ENCODE measurements at regions not wholly inside any gene's neighbourhood (a gene's known extent, or its start where the extent isn't known, plus 50 kb on each side); places are given as distances from the start of the nearest gene placed in this dataset.
"Not testable (repeated sequence)": the region's sequence is repeated elsewhere in the genome, so short reads cannot be mapped to it uniquely, and the experiment has no call there.

DNA sequence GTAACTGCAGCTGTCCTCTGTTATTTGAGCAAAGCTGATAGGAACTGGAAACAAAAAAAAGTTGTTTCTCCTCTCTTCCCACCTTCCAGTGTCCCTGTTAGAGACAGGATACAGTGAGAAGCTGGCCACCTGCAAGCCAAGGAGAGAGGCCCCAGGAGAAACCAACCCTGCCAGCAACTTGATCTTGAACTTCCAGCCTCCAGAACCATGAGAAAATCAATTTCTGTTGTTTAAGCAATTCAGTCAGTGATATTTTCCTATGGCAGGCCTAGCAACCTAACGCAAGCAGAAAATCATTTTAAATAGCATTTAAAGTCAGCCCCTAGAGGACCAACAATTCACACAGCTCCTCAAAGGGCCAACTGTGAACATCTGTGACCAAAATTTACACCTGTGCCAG lies 291.3 kb downstream of the OXSM start:
- Mint-ChIP-seq H3K4me3 (no peak overlapping the region), H3K4me1 (ENCODE audit: low read depth) (no peaks in the 10 kb centered on the region), H3K27me3 (ENCODE audit: low read depth) (no peaks in the 10 kb centered on the region), H3K27ac (no peak overlapping the region), H3K36me3 (ENCODE audit: low read depth) (no peaks in the 10 kb centered on the region), H3K9me3 (no peaks in the 10 kb centered on the region)
- DNase-seq (ENCODE audit: low spot score), result no peak

DNA sequence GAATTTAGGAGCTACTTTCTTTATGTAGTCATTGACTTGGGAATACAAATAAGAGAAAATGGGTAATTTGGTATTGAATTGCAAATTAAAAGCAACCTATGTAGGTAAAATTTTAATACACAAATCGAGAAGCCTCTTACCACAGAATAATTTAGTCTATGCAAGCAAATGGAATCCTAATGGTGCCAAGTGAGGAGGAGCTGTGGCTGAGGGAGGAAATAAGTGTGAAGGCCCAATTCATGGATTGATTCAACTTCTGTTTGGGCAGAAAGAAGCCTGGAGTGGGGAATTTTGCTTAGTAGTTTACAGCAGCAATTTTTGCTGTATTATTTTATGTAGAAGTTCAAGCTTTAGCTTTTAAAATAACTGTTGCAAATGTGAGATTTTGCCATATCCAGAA lies 291.9 kb downstream of the OXSM start:
- Mint-ChIP-seq H3K27me3 (ENCODE audit: low read depth) (no peaks in the 10 kb centered on the region), H3K4me3 (no peak overlapping the region), H3K4me1 (ENCODE audit: low read depth) (no peaks in the 10 kb centered on the region), H3K9me3 (no peaks in the 10 kb centered on the region), H3K36me3 (ENCODE audit: low read depth) (no peaks in the 10 kb centered on the region), H3K27ac (no peak overlapping the region)
- no peak for DNase-seq (ENCODE audit: low spot score)

DNA sequence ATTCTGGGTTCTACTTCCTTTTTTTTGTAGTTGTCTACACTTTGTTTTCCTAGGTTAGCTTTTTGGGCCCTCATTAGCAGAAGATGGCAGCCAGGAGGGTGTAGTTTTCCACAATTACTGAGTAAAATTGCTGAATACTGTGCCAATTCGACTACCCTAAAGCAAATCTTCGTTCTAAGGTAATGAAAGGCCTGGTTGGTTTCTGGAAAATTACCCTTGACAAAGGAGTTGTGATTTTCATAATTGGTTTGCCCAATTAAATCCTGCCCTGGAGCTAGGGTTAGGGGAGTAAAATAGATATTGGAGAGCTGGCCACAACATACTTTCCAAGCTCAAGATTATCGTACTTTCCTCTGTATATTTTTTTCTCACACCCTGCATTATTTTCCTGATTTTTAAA lies 293.0 kb downstream of the OXSM start:
- H3K27ac Mint-ChIP-seq, result no peak overlapping the region
- peaks cover 1% of the 10 kb centered on the region for H3K9me3 Mint-ChIP-seq
- DNase-seq (ENCODE audit: low spot score), result no peak
- no peak overlapping the region for H3K4me3 Mint-ChIP-seq
- H3K4me1 Mint-ChIP-seq (ENCODE audit: low read depth), result no peaks in the 10 kb centered on the region
- no peaks in the 10 kb centered on the region for H3K27me3 Mint-ChIP-seq (ENCODE audit: low read depth)
- no peaks in the 10 kb centered on the region for H3K36me3 Mint-ChIP-seq (ENCODE audit: low read depth)

DNA sequence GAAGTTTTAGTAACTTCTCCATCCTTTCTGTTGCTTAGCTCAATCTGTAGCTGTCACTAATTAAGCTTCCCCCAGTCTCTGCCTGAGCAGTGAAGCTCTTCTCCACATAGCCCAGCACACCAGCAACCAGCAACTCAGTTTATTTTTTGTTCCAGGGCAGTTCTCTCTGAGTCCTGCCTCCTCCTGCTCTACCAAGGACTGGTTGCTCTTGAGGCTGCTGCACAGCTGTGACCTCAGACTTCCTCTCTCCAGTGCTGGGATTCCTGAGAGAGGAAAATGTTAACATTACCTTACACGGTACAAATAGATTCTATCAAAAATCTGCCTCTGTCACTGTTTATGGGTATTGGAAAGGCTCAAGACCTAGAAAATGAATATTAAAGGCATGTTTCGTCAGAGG lies 294.7 kb downstream of the OXSM start:
- H3K9me3 Mint-ChIP-seq, result peaks cover 14% of the 10 kb centered on the region
- H3K4me1 Mint-ChIP-seq (ENCODE audit: low read depth), result no peaks in the 10 kb centered on the region
- H3K27me3 Mint-ChIP-seq (ENCODE audit: low read depth), result no peaks in the 10 kb centered on the region
- H3K4me3 Mint-ChIP-seq, result no peak overlapping the region
- H3K36me3 Mint-ChIP-seq (ENCODE audit: low read depth), result no peaks in the 10 kb centered on the region
- H3K27ac Mint-ChIP-seq, result no peak overlapping the region
- no peak for DNase-seq (ENCODE audit: low spot score)

DNA sequence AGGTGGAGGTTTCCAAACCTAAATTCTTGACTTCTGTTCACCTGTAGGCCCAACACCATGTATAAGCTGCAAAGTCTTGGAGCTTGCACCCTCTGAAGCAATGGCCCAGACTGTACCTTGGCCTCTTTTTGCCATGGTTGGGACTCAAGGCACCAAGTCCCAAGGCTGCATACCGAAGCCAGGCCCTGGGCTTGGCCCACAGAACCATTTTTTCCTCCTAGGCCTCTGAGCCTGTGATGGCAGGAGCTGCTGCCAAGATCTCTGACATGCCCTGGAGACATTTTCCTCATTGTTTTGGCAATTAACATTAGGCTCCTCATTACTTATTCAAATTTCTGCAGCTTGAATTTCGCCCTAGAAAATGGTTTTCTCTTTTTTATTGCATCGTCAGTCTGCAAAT lies 297.9 kb downstream of the OXSM start:
- Mint-ChIP-seq H3K27me3 (ENCODE audit: low read depth) (no peaks in the 10 kb centered on the region), H3K36me3 (ENCODE audit: low read depth) (no peaks in the 10 kb centered on the region), H3K4me1 (ENCODE audit: low read depth) (no peaks in the 10 kb centered on the region), H3K27ac (no peak overlapping the region), H3K4me3 (no peak overlapping the region), H3K9me3 (peaks cover 18% of the 10 kb centered on the region)
- no peak for DNase-seq (ENCODE audit: low spot score)

DNA sequence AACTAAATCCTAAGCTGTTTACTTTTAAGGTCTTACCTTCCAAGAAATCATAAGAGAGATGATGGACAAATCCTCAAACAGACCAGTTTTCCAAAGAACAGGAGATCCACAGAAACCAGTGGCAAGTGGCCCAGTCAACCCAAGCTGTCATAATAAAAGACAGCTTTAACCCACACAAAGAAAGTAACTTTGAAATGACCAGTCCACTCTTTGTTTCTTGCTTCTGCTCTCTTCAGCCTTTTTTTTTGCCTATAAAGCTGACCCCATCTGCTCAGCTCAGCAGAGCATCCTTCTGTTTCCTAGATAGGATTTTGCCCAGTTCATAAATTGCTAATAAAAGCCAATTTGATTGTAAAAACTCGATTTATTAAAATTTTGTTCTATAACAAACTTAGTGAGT lies 299.4 kb downstream of the OXSM start:
- Mint-ChIP-seq H3K9me3 (peaks cover 29% of the 10 kb centered on the region), H3K36me3 (ENCODE audit: low read depth) (no peaks in the 10 kb centered on the region), H3K27ac (no peak overlapping the region), H3K27me3 (ENCODE audit: low read depth) (no peaks in the 10 kb centered on the region), H3K4me3 (no peak overlapping the region), H3K4me1 (ENCODE audit: low read depth) (no peaks in the 10 kb centered on the region)
- DNase-seq (ENCODE audit: low spot score), result no peak

DNA sequence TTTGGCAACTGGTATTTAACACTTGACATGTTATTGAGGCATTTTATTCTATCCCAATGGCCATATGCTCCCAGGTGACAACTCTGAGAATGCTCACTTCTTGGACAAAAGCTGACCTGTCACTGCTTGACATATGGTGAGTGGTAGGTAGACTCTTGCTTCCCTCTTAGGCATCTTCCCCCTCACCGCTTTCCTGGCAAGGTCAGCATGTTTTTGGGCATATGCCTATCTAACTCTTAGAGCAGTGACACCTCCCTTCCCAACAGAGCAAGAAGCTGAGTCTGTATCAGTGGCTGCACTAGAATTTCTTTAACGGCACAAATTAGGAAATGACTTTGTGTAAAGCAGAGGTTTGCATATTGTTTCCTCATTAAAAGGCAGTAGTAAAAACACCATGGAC lies 300.7 kb downstream of the OXSM start:
- H3K27ac Mint-ChIP-seq, result no peak overlapping the region
- no peaks in the 10 kb centered on the region for H3K4me1 Mint-ChIP-seq (ENCODE audit: low read depth)
- no peak overlapping the region for H3K4me3 Mint-ChIP-seq

DNA sequence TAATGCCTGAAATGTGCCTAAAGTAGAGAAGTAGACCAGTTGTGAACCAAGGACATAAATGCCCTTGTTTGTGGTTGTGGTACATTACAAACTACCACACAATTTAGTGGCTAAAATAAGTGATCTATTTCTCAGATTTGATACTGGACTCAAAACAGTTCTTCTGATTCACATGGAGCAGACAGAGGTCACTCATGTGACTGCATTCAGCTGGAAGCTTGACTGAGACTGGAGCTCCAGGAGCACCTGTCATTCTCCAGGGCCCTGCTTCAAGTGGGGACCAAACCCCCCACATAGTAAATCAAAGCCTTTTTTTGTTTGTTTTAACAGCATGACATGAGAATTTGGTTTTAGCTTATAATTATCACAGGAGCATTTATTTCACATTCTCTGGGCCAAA lies 301.2 kb downstream of the OXSM start:
- no peak for DNase-seq (ENCODE audit: low spot score)
- no peaks in the 10 kb centered on the region for H3K27me3 Mint-ChIP-seq (ENCODE audit: low read depth)
- H3K4me1 Mint-ChIP-seq (ENCODE audit: low read depth), result no peaks in the 10 kb centered on the region
- no peak overlapping the region for H3K4me3 Mint-ChIP-seq
- no peak overlapping the region for H3K27ac Mint-ChIP-seq
- no peaks in the 10 kb centered on the region for H3K36me3 Mint-ChIP-seq (ENCODE audit: low read depth)
- H3K9me3 Mint-ChIP-seq, result peaks cover 40% of the 10 kb centered on the region

More for the DNA sequence above, 300.7 kb downstream of the OXSM start:
- no peak for DNase-seq (ENCODE audit: low spot score)
- Mint-ChIP-seq H3K27me3 (ENCODE audit: low read depth) (no peaks in the 10 kb centered on the region), H3K9me3 (peaks cover 37% of the 10 kb centered on the region), H3K36me3 (ENCODE audit: low read depth) (no peaks in the 10 kb centered on the region)

DNA sequence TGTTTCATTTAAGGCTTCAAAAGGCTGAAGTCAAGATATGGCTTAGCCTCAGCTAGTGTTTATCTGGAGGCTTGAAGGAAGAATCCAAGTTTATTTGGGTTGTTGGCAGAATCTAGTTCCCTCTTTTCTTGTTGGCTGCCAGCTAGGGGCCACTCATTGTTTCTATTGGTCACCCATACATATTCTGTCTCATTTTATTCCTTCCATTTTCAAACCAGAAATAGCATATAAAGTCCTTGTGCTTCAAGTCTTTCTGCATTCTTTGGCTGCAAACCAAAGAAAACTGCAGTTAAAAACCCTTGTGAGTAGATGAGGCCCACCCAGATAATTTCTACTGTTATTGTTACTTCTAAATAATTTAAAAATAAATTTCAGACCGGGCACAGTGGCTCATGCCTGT lies 301.7 kb downstream of the OXSM start:
- DNase-seq (ENCODE audit: low spot score), result no peak

DNA sequence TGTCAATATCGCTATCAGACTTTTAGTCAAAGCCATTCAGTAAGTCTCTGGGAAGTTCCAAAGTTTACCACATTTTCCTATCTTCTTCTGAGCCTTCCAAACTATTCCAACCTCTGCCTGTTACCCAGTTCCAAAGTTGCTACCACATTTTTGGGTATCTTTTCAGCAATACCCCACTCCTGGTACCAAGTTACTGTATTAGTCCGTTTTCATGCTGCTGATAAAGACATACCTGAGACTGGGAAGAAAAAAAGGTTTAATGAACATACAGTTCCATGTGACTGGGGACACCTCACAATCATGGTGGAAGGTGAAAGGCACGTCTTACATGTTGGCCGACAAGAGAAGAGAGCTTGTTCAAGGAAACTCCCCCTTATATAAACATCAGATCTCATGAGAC lies 307.2 kb downstream of the OXSM start:
- not testable (repeated sequence) for DNase-seq (ENCODE audit: low spot score); H3K4me3 Mint-ChIP-seq; H3K4me1 Mint-ChIP-seq (ENCODE audit: low read depth); H3K27ac Mint-ChIP-seq; H3K27me3 Mint-ChIP-seq (ENCODE audit: low read depth); H3K36me3 Mint-ChIP-seq (ENCODE audit: low read depth)
- H3K9me3 Mint-ChIP-seq, result peaks cover 45% of the 10 kb centered on the region

More for the DNA sequence above, 301.7 kb downstream of the OXSM start:
- Mint-ChIP-seq H3K4me3 (no peak overlapping the region), H3K36me3 (ENCODE audit: low read depth) (no peaks in the 10 kb centered on the region), H3K9me3 (peaks cover 41% of the 10 kb centered on the region), H3K27me3 (ENCODE audit: low read depth) (no peaks in the 10 kb centered on the region), H3K27ac (no peak overlapping the region), H3K4me1 (ENCODE audit: low read depth) (no peaks in the 10 kb centered on the region)

DNA sequence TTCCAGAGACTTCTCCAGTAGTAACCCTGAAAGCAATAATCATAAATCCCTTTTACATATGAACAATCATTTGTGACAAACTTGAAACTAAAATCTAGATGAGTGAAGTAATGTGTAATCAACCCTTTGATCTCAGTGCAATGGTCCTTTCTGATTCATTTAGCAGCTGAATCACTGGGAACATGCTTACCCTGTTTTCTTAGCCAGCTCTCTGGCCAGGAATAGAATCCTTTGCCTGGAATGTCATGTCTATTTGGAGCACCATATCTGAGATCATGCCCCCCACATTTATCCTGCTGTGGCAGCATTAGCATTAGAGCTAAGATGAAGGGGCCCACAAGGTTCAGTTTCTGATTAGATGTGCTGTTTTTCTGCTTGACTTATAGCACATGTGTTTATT lies 309.8 kb downstream of the OXSM start:
- H3K27ac Mint-ChIP-seq, result no peak overlapping the region
- no peaks in the 10 kb centered on the region for H3K36me3 Mint-ChIP-seq (ENCODE audit: low read depth)
- H3K27me3 Mint-ChIP-seq (ENCODE audit: low read depth), result no peaks in the 10 kb centered on the region
- DNase-seq (ENCODE audit: low spot score), result no peak
- H3K4me3 Mint-ChIP-seq, result no peak overlapping the region
- peaks cover 27% of the 10 kb centered on the region for H3K9me3 Mint-ChIP-seq
- H3K4me1 Mint-ChIP-seq (ENCODE audit: low read depth), result no peaks in the 10 kb centered on the region

DNA sequence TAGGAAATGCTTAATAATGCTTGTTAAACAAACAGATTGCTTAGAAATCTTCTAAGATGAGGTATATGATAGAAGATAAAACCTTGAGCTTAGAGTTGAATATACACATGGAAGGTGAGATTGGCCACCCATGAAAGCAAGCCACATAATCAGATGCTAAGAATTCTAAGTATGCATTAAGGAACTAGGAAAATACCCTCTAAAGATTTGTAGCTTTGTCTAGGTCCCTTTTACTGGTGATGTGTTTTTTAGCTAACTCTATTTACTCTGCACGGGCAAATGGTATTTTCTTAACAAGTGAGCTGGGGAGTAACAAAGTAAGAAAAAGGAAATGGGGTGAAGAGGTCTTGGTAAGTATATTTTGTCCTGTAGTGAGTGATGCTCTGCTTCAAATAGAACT lies 310.3 kb downstream of the OXSM start:
- Mint-ChIP-seq H3K27me3 (ENCODE audit: low read depth) (no peaks in the 10 kb centered on the region), H3K27ac (no peak overlapping the region), H3K4me3 (no peak overlapping the region), H3K4me1 (ENCODE audit: low read depth) (no peaks in the 10 kb centered on the region), H3K36me3 (ENCODE audit: low read depth) (no peaks in the 10 kb centered on the region), H3K9me3 (peaks cover 24% of the 10 kb centered on the region)
- DNase-seq (ENCODE audit: low spot score), result no peak

DNA sequence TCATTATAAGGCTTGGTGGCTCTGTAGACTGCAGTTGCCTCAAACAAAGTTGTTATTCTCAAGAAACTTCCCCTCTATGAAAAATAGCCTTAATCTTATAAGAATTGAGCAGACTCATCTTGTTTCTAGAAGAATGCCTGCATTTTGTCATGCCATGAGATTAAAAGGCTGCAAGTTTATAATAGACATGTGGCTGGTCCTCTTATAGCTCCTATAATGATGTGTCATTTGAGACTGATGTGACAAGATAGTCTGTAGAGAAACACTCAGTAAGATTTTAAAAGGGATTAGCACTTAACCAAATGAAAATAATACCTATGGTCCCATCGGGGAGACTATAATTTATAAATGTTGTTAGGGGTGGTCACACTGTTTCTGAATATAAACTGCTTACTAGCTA lies 312.5 kb downstream of the OXSM start:
- H3K27ac Mint-ChIP-seq, result no peak overlapping the region
- no peaks in the 10 kb centered on the region for H3K27me3 Mint-ChIP-seq (ENCODE audit: low read depth)
- no peak overlapping the region for H3K4me3 Mint-ChIP-seq
- peaks cover 10% of the 10 kb centered on the region for H3K9me3 Mint-ChIP-seq
- DNase-seq (ENCODE audit: low spot score), result no peak
- H3K36me3 Mint-ChIP-seq (ENCODE audit: low read depth), result no peaks in the 10 kb centered on the region
- H3K4me1 Mint-ChIP-seq (ENCODE audit: low read depth), result no peaks in the 10 kb centered on the region

DNA sequence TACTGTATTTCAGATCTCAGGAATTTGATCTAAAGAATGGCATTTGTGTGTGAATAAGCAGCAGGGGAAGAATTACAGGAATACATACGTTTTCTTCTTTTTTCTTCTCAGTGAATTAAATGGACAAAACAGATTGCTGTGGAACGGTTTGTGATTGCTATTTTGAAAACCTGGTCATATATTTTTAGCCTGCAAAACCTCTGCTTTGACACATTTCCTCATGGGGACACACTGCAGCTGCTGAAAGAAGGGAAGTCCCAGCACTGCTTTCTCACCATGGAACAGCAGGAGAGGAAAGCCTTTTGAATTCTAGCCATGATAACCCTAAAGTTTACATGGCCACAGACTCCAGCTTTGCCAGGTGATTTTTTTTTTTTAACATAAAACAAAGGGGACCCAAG lies 315.0 kb downstream of the OXSM start:
- Mint-ChIP-seq H3K36me3 (ENCODE audit: low read depth) (no peaks in the 10 kb centered on the region), H3K27ac (no peak overlapping the region), H3K4me1 (ENCODE audit: low read depth) (no peaks in the 10 kb centered on the region), H3K4me3 (no peak overlapping the region), H3K9me3 (peaks cover 4% of the 10 kb centered on the region), H3K27me3 (ENCODE audit: low read depth) (no peaks in the 10 kb centered on the region)
- no peak for DNase-seq (ENCODE audit: low spot score)

DNA sequence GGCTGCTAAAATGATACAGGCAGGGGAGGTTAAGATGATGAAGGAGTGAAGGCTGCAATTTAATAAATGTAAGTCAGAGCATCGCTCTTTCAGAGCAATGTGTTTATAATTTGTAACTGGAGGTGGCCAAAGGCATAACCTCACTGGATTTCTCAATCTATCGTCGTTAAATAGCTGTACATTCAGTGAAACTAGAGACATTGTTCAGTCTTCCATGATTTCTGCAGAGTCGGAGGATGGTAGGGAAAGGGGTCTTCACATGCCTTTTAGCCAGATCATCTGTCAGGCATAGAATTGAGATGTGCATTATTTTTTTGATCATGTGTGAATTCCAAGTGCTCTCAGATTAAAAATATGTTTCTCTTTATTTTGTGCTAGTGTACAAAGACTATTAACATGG lies 315.4 kb downstream of the OXSM start:
- Mint-ChIP-seq H3K27me3 (ENCODE audit: low read depth) (no peaks in the 10 kb centered on the region), H3K4me3 (no peak overlapping the region), H3K4me1 (ENCODE audit: low read depth) (no peaks in the 10 kb centered on the region), H3K36me3 (ENCODE audit: low read depth) (no peaks in the 10 kb centered on the region), H3K9me3 (peaks cover 5% of the 10 kb centered on the region), H3K27ac (no peak overlapping the region)
- DNase-seq (ENCODE audit: low spot score), result no peak
